Fibroblast of lung (primary cell): ENCODE measurements at regions not wholly inside any gene's neighbourhood (a gene's known extent, or its start where the extent isn't known, plus 50 kb on each side); places are given as distances from the start of the nearest gene placed in this dataset.

ENCODE experiments used
- DNase-seq, 2 donors: peaks; one replicate each; pipeline versions ENCODE4 v3.0.0 to v3.0.0-alpha.2; 2010; ENCODE audit warnings: low read depth in 2 of 2
- H2AFZ ChIP-seq: 2 replicates; pipeline ENCODE4 v1.5.1; 2012; ENCODE audit warnings: low read length, control low read depth, inconsistent platforms
- H3K27ac ChIP-seq: 2 replicates; pipeline ENCODE4 v1.5.1; 2011; ENCODE audit warnings: low read length, control low read depth; ENCODE audit not compliant: insufficient read depth
- H3K27me3 ChIP-seq: 2 replicates; pipeline ENCODE4 v1.5.1; 2011; ENCODE audit warnings: mild to moderate bottlenecking, low read length; ENCODE audit not compliant: control insufficient read depth, insufficient read depth
- H3K36me3 ChIP-seq: 2 replicates; pipeline ENCODE4 v1.5.1; 2011; ENCODE audit warnings: low read length; ENCODE audit not compliant: control insufficient read depth, insufficient read depth
- H3K4me1 ChIP-seq: 2 replicates; pipeline ENCODE4 v1.5.1; 2011; ENCODE audit warnings: low read length; ENCODE audit not compliant: control insufficient read depth, insufficient read depth; ENCODE audit errors: extremely low read depth
- H3K4me2 ChIP-seq: 2 replicates; pipeline ENCODE4 v1.5.1; 2011; ENCODE audit warnings: low read length, control low read depth; ENCODE audit not compliant: insufficient read depth; ENCODE audit errors: extremely low read depth
- H3K4me3 ChIP-seq, 4 experiments: fragments of 200-600 bp in 1 of 4; sonication (generic) in 1 of 4; replicated peaks in 1 of 4; 2 replicates each; pipeline ENCODE4 v1.5.1; 2011 to 2016; ENCODE audit warnings: low read length in 4 of 4, low read depth in 3 of 4, mild to moderate bottlenecking in 3 of 4, control low read depth in 2 of 4, inconsistent platforms in 1 of 4, mixed read lengths in 1 of 4; ENCODE audit not compliant: insufficient read depth in 1 of 4; ENCODE audit errors: control extremely low read depth in 1 of 4
- H3K79me2 ChIP-seq: 2 replicates; pipeline ENCODE4 v1.5.1; 2012; ENCODE audit warnings: mild to moderate bottlenecking, low read length, inconsistent platforms; ENCODE audit not compliant: control insufficient read depth, insufficient read depth
- H3K9ac ChIP-seq: 2 replicates; pipeline ENCODE4 v1.5.1; 2011; ENCODE audit warnings: mild to moderate bottlenecking, low read length, control low read depth; ENCODE audit not compliant: insufficient read depth
- H3K9me3 ChIP-seq: 2 replicates; pipeline ENCODE4 v1.5.1; 2012; ENCODE audit warnings: low read depth, low read length; ENCODE audit not compliant: control insufficient read depth, insufficient read depth
- H4K20me1 ChIP-seq: 2 replicates; pipeline ENCODE4 v1.5.1; 2011; ENCODE audit warnings: low read length; ENCODE audit not compliant: control insufficient read depth, insufficient read depth; ENCODE audit errors: extremely low read depth
- EZH2 ChIP-seq: IDR thresholded peaks from 2 replicates; pipeline ENCODE4 v1.5.1; 2012; ENCODE audit warnings: low read length, control low read depth, mild to moderate bottlenecking; ENCODE audit errors: missing control alignments
- TF ChIP-seq, protein P1 (sequence below), 2 donors: IDR thresholded peaks in 1 of 2; conservative IDR thresholded peaks in 1 of 2; 1 replicate in 1 of 2; 2 replicates in 1 of 2; pipeline ENCODE4 v1.5.1; 2011 to 2012; ENCODE audit warnings: low read length in 2 of 2, control low read depth in 1 of 2, inconsistent platforms in 1 of 2, low read depth in 1 of 2, mild to moderate bottlenecking in 1 of 2

DNA sequence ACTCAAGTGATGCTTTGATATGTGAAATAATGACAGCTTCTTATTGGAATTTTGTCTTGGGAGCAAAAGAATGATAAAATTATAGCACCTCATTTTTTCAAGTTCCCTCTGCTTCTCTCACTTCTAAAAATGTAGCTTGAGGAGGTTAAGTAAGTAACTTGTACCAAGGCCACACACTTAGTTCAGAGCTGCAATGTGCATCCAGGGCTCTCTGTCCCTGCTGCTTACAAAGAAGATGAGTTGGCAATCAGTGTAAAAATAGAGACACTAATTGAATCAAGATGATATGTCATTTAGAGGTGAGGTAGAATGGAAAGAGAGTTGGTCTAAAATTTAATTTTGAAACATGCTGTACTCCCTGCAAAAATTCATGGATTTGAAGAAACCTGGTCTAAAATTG lies 312.0 kb upstream of the TNP1 start:
- H3K27ac ChIP-seq: no peak overlapping the region
- H3K9me3 ChIP-seq: no peaks in the 10 kb centered on the region
- no peak overlapping the region for H3K4me3 ChIP-seq
- no peaks in the 10 kb centered on the region for H4K20me1 ChIP-seq
- H3K27me3 ChIP-seq: no peaks in the 10 kb centered on the region
- no peak for DNase-seq
- no peaks in the 10 kb centered on the region for H3K36me3 ChIP-seq
- H3K4me2 ChIP-seq: no peak overlapping the region
- H3K4me1 ChIP-seq: peaks cover 5% of the 10 kb centered on the region
- H3K79me2 ChIP-seq: no peaks in the 10 kb centered on the region
- no peak overlapping the region for H3K9ac ChIP-seq
- TF ChIP-seq, protein P1, sequence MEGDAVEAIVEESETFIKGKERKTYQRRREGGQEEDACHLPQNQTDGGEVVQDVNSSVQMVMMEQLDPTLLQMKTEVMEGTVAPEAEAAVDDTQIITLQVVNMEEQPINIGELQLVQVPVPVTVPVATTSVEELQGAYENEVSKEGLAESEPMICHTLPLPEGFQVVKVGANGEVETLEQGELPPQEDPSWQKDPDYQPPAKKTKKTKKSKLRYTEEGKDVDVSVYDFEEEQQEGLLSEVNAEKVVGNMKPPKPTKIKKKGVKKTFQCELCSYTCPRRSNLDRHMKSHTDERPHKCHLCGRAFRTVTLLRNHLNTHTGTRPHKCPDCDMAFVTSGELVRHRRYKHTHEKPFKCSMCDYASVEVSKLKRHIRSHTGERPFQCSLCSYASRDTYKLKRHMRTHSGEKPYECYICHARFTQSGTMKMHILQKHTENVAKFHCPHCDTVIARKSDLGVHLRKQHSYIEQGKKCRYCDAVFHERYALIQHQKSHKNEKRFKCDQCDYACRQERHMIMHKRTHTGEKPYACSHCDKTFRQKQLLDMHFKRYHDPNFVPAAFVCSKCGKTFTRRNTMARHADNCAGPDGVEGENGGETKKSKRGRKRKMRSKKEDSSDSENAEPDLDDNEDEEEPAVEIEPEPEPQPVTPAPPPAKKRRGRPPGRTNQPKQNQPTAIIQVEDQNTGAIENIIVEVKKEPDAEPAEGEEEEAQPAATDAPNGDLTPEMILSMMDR (conservative IDR thresholded peaks at IDR 0.05 in 1 of 2, IDR thresholded peaks at IDR 0.05 in 1 of 2; ENCODE audit: low read depth in 1 of 2, low read length in 2 of 2): no peak
- no peak for TF ChIP-seq EZH2
- no peak overlapping the region for H2AFZ ChIP-seq

DNA sequence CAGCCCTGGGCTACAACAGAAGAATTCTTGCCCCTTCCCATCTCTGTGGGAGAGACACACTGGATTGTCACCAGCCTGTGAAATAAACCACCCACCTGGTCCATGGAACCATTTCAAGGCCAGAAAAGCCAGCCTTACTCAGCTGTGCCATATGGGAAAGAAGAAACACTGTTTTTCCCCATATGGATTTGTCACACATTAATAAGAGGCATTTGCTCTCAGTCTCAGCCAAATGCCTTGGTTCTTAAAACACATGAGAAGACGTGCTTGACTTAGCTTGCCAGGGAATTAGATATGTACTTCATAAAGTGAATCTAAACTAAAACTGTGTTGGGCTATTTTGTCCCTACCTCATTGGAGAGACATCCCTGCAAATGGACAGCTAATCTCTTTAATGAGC lies 308.6 kb upstream of the TNP1 start:
- Histone ChIP-seq H3K4me3 (no peak overlapping the region), H4K20me1 (no peaks in the 10 kb centered on the region), H3K4me1 (peaks cover 5% of the 10 kb centered on the region), H3K27me3 (no peaks in the 10 kb centered on the region), H2AFZ (no peak overlapping the region), H3K9ac (no peak overlapping the region), H3K9me3 (no peaks in the 10 kb centered on the region), H3K27ac (no peak overlapping the region), H3K79me2 (no peaks in the 10 kb centered on the region), H3K4me2 (no peak overlapping the region), H3K36me3 (no peaks in the 10 kb centered on the region)
- TF ChIP-seq, protein P1 (conservative IDR thresholded peaks at IDR 0.05 in 1 of 2, IDR thresholded peaks at IDR 0.05 in 1 of 2; ENCODE audit: low read depth in 1 of 2, low read length in 2 of 2): no peak
- TF ChIP-seq EZH2: no peak
- DNase-seq: peak in 1 of 2 donors; percentile 25

DNA sequence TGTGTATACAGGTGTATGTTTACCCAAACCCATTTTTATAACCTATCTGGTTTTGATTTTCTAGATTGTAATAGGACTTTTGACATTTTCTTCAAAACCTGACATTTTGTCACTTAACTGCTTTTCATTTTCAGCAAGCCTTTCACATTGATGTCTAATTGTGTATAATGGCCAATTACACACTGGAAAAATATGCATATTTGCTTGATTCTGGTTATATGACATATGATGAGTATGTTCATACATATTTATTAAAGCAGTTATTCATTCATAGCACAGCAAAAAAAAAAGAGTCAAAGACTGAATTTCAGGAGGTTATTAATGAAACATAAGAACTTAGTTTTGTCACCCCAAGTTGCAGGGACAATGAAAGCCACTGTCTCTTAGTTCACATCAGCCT lies 307.7 kb upstream of the TNP1 start:
- H3K4me2 ChIP-seq: no peak overlapping the region
- H3K9me3 ChIP-seq: no peaks in the 10 kb centered on the region
- no peaks in the 10 kb centered on the region for H3K79me2 ChIP-seq
- peak in 1 of 2 donors; percentile 16 for DNase-seq
- no peaks in the 10 kb centered on the region for H3K27me3 ChIP-seq
- no peak overlapping the region for H3K9ac ChIP-seq
- H3K4me3 ChIP-seq: no peak overlapping the region
- H3K4me1 ChIP-seq: peaks cover 5% of the 10 kb centered on the region
- TF ChIP-seq, protein P1 (conservative IDR thresholded peaks at IDR 0.05 in 1 of 2, IDR thresholded peaks at IDR 0.05 in 1 of 2; ENCODE audit: low read depth in 1 of 2, low read length in 2 of 2): no peak
- no peak for TF ChIP-seq EZH2
- no peaks in the 10 kb centered on the region for H4K20me1 ChIP-seq
- no peak overlapping the region for H2AFZ ChIP-seq
- no peak overlapping the region for H3K27ac ChIP-seq
- no peaks in the 10 kb centered on the region for H3K36me3 ChIP-seq
